ENCODE measurements at regions not wholly inside any gene's neighbourhood (a gene's known extent, or its start where the extent isn't known, plus 50 kb on each side); places are given as distances from the start of the nearest gene placed in this dataset.

DNA sequence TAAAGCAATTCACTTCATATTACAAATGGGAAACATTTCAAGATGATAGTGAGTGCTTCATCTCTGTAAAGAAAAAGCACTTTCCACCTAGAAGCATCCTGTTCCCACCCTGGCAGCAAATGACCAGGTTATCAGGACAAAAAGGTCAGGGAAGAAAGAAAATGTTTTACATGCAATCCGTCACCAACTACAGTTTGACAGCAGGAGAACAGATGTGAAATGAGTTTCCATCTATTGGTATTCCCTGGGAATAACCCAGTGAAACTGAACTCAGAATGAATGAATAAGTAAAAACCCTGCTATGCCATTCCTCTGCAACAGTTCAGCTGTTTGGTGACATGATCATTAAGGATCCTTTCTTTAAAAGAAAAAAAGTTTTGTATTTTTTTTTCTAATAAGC is 67.6 kb downstream of the HTR1A start:
- H3K27ac ChIP-seq, result no peak overlapping the region
- H3K36me3 ChIP-seq, result no peaks in the 10 kb centered on the region
- no peak for DNase-seq (ENCODE audit: low spot score in 2 of 2)
- no peaks in the 10 kb centered on the region for H3K4me1 ChIP-seq
- no peaks in the 10 kb centered on the region for H3K9me3 ChIP-seq
- TF ChIP-seq, protein P1, sequence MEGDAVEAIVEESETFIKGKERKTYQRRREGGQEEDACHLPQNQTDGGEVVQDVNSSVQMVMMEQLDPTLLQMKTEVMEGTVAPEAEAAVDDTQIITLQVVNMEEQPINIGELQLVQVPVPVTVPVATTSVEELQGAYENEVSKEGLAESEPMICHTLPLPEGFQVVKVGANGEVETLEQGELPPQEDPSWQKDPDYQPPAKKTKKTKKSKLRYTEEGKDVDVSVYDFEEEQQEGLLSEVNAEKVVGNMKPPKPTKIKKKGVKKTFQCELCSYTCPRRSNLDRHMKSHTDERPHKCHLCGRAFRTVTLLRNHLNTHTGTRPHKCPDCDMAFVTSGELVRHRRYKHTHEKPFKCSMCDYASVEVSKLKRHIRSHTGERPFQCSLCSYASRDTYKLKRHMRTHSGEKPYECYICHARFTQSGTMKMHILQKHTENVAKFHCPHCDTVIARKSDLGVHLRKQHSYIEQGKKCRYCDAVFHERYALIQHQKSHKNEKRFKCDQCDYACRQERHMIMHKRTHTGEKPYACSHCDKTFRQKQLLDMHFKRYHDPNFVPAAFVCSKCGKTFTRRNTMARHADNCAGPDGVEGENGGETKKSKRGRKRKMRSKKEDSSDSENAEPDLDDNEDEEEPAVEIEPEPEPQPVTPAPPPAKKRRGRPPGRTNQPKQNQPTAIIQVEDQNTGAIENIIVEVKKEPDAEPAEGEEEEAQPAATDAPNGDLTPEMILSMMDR (IDR thresholded peaks at IDR 0.05), result no peak
- TF ChIP-seq POLR2A (IDR thresholded peaks at IDR 0.05), result no peak
- no peak for TF ChIP-seq POLR2AphosphoS5 (IDR thresholded peaks at IDR 0.05)
- no peak for TF ChIP-seq EP300 (IDR thresholded peaks at IDR 0.05)
- H3K4me3 ChIP-seq, result no peak overlapping the region
- no peaks in the 10 kb centered on the region for H3K27me3 ChIP-seq
- WGBS, result 39% methylated on average over 1 of the region's 1 CpG

DNA sequence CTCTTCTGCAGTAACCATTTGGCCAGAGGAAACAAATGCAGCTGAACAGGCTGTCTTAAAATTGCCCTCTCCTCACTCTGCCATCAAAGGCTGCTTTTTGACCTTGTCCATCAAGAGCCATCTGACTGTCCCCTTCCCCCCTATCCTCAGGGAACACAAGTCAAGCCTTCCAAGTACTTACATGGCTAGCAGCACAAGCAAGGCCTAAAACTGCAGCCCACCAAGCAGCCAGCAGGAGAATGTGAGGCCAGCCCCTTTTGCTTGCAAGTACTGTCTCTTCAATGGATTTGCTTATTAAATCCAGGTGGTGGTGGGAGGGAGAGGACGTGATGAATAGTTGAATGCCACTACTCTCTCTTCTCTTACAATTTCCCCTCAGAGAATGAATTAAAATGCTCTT is 83.5 kb downstream of the HTR1A start:
- H3K36me3 ChIP-seq, result no peaks in the 10 kb centered on the region
- no peak for DNase-seq (ENCODE audit: low spot score in 2 of 2)
- H3K4me1 ChIP-seq, result no peaks in the 10 kb centered on the region
- no peaks in the 10 kb centered on the region for H3K9me3 ChIP-seq
- no peak overlapping the region for H3K4me3 ChIP-seq
- 21% methylated on average over 1 of the region's 1 CpG for WGBS
- H3K27me3 ChIP-seq, result no peaks in the 10 kb centered on the region
- no peak overlapping the region for H3K27ac ChIP-seq
- no peak for TF ChIP-seq POLR2A (IDR thresholded peaks at IDR 0.05)
- TF ChIP-seq, protein P1 (IDR thresholded peaks at IDR 0.05), result no peak
- TF ChIP-seq EP300 (IDR thresholded peaks at IDR 0.05), result no peak
- TF ChIP-seq POLR2AphosphoS5 (IDR thresholded peaks at IDR 0.05), result no peak

DNA sequence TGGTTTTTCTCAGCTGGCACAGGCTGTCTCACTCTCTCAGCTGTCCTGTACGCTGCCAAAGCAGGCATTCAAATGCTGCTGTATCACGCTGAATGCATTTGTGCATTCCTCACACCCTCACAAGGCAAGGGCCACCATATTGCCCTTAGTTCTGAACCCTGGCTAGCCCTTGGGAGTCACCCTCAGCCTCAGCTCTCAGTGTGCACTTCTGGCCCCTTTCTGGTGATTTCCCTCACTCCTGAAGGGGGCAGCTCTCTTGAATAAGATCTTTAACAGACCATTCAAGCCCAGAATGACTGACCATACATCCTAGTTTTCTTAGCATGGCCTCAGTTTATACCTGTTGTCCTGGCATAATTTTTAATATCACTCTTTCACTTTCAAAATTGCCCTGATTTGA is 84.3 kb downstream of the HTR1A start:
- H3K9me3 ChIP-seq, result no peaks in the 10 kb centered on the region
- 69% methylated on average over 2 of the region's 2 CpGs for WGBS
- TF ChIP-seq POLR2AphosphoS5 (IDR thresholded peaks at IDR 0.05) (no peak), POLR2A (IDR thresholded peaks at IDR 0.05) (no peak), EP300 (IDR thresholded peaks at IDR 0.05) (no peak)
- TF ChIP-seq, protein P1 (IDR thresholded peaks at IDR 0.05), result no peak
- no peak overlapping the region for H3K27ac ChIP-seq
- H3K4me3 ChIP-seq, result no peak overlapping the region
- no peaks in the 10 kb centered on the region for H3K4me1 ChIP-seq
- DNase-seq (ENCODE audit: low spot score in 2 of 2), result no peak
- no peaks in the 10 kb centered on the region for H3K36me3 ChIP-seq
- no peaks in the 10 kb centered on the region for H3K27me3 ChIP-seq

DNA sequence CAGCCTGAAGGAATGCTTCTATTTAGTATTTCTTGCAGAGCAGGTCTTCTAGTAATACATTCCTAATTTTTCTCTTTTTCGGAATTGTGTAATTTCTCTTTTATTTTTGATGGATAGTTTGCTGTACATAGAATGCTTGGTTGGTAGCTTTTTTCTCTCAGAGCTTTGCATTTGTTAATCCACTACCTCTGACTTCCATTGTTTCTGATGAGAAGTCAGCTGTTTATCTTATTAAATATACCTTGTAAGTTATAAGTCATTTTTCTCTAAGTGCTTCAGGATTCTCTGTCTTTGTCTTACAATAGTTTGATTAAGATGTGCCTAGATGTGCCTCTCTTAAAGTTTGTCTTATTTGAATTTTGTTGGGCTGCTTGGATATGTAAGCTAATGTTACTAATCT is 101.9 kb downstream of the HTR1A start:
- Histone ChIP-seq H3K9me3 (peaks cover 16% of the 10 kb centered on the region), H3K4me3 (no peak overlapping the region), H3K27ac (no peak overlapping the region), H3K36me3 (no peaks in the 10 kb centered on the region), H3K27me3 (no peaks in the 10 kb centered on the region), H3K4me1 (no peaks in the 10 kb centered on the region)
- TF ChIP-seq EP300 (IDR thresholded peaks at IDR 0.05), result no peak
- TF ChIP-seq, protein P1 (IDR thresholded peaks at IDR 0.05), result no peak
- TF ChIP-seq POLR2AphosphoS5 (IDR thresholded peaks at IDR 0.05), result no peak
- TF ChIP-seq POLR2A (IDR thresholded peaks at IDR 0.05), result no peak
- 85% methylated on average over 1 of the region's 1 CpG for WGBS
- no peak for DNase-seq (ENCODE audit: low spot score in 2 of 2)

DNA sequence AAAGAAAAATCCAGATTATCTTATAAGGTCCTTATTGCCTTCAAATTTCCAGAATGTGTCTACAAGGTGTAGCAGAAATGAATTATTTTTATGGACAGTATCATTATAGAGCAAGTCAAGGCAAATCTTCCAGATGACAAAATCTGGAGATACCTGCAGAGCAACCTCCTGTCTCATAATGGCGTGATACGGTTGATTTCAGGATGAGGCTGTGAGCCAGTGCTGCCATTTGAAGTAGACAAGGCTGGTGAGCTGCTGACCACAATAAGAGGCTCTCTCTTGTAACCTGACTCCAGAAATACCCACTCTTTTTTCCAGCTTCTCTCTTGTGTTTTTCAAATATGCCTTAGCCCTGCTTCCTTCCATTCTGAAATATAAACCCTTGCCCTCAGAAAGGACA is 108.2 kb downstream of the HTR1A start:
- no peak overlapping the region for H3K4me3 ChIP-seq
- no peaks in the 10 kb centered on the region for H3K27me3 ChIP-seq
- WGBS, result 43% methylated on average over 2 of the region's 2 CpGs
- H3K27ac ChIP-seq, result no peak overlapping the region
- TF ChIP-seq POLR2A (IDR thresholded peaks at IDR 0.05) (no peak), POLR2AphosphoS5 (IDR thresholded peaks at IDR 0.05) (no peak), EP300 (IDR thresholded peaks at IDR 0.05) (no peak)
- TF ChIP-seq, protein P1 (IDR thresholded peaks at IDR 0.05), result no peak
- H3K4me1 ChIP-seq, result no peaks in the 10 kb centered on the region
- DNase-seq (ENCODE audit: low spot score in 2 of 2), result no peak
- H3K9me3 ChIP-seq, result peaks cover under 1% of the 10 kb centered on the region
- no peaks in the 10 kb centered on the region for H3K36me3 ChIP-seq

Measured in suprapubic skin (tissue), 4 donors.